HCT116 (cell line): ENCODE measurements at regions not wholly inside any gene's neighbourhood (a gene's known extent, or its start where the extent isn't known, plus 50 kb on each side); places are given as distances from the start of the nearest gene placed in this dataset.

Experiments used
- ATAC-seq: fragments of 200-7000 bp; cut with Tn5 transposase; 2 replicates; pipeline ENCODE4 v1.9.1; 2020; ENCODE audit warnings: mild to moderate bottlenecking, moderate library complexity
- BruUV-seq: library from RNA; stranded (reverse); fragments of 400-500 nt; replicated peaks from 2 replicates; lab custom pipeline; 2021; lab: Mats Ljungman, UMichigan
- CTCF ChIA-PET: fragments of 300-600 bp; sonication (Branson Sonifier 250); formaldehyde crosslinking; loops from one replicate; lab custom pipeline; 2021; ENCODE audit warnings: antibody characterized with exemption; lab: Charles Lee
- POLR2A ChIA-PET: fragments of 300-600, 350-600 bp; sonication (Branson Sonifier 250); formaldehyde crosslinking; loops from one replicate; lab custom pipeline; 2021; ENCODE audit warnings: antibody characterized with exemption; lab: Charles Lee
- RAD21 ChIA-PET, 2 experiments: fragments of 300-600 bp; sonication (Branson Sonifier 250); formaldehyde crosslinking; loops; one replicate each; lab custom pipeline; 2023; ENCODE audit warnings: low total read pairs in 2 of 2; ENCODE audit not compliant: uncharacterized antibody in 2 of 2, unreplicated experiment in 2 of 2, low non-redundant PET in 1 of 2; lab: Charles Lee
- DNase-seq: peaks from one replicate; pipeline ENCODE4 v3.0.0-alpha.2; 2010; ENCODE audit warnings: low read depth, low spot score
- H2AFZ ChIP-seq: fragments of 200-600 bp; shearing (Covaris generic), sonication (generic); 2 replicates; pipeline ENCODE4 v1.6.1; 2017; ENCODE audit warnings: low read depth, mixed run types, mixed read lengths, antibody characterized with exemption, low read length; ENCODE audit not compliant: poor library complexity, severe bottlenecking
- H3K27ac ChIP-seq: 2 replicates; pipeline ENCODE4 v1.5.1; 2012; ENCODE audit warnings: low read depth, low read length
- H3K27me3 ChIP-seq: fragments of 200-600 bp; sonication (generic); 2 replicates; pipeline ENCODE4 v1.6.1; 2016; ENCODE audit warnings: mixed run types, low read length, mixed read lengths; ENCODE audit not compliant: insufficient read depth
- H3K36me3 ChIP-seq, 2 experiments: fragments of 200-500 bp in 1 of 2; fragments of 200-600 bp in 1 of 2; sonication (Bioruptor generic) in 1 of 2; sonication (generic) in 1 of 2; 2 replicates each; pipeline versions ENCODE4 v1.5.1 to v1.6.1; 2014 to 2016; ENCODE audit warnings: low read length in 2 of 2, inconsistent platforms in 1 of 2, mixed read lengths in 1 of 2, mixed run types in 1 of 2; ENCODE audit not compliant: insufficient read depth in 2 of 2, control insufficient read depth in 1 of 2
- H3K4me1 ChIP-seq, 2 experiments: fragments of 200-600 bp in 1 of 2; sonication (generic) in 1 of 2; 2 replicates each; pipeline versions ENCODE4 v1.5.1 to v1.6.1; 2012 to 2017; ENCODE audit warnings: low read length in 2 of 2, inconsistent platforms in 1 of 2, mild to moderate bottlenecking in 1 of 2, mixed read lengths in 1 of 2, mixed run types in 1 of 2, moderate library complexity in 1 of 2; ENCODE audit not compliant: insufficient read depth in 2 of 2, control insufficient read depth in 1 of 2
- H3K4me2 ChIP-seq: fragments of 200-600 bp; sonication (generic); 2 replicates; pipeline ENCODE4 v1.6.1; 2017; ENCODE audit warnings: mixed run types, low read length, mixed read lengths
- H3K4me3 ChIP-seq, 2 experiments: fragments of 200-600 bp in 1 of 2; sonication (generic) in 1 of 2; replicated peaks in 1 of 2; 2 replicates each; pipeline ENCODE4 v1.5.1; 2011 to 2016; ENCODE audit warnings: low read length in 2 of 2, control low read depth in 1 of 2, low read depth in 1 of 2, mild to moderate bottlenecking in 1 of 2, mixed read lengths in 1 of 2, mixed run types in 1 of 2
- H3K79me2 ChIP-seq: fragments of 200-600 bp; sonication (generic); 2 replicates; pipeline ENCODE4 v1.6.1; 2017; ENCODE audit warnings: mild to moderate bottlenecking, mixed run types, low read length, moderate library complexity, mixed read lengths; ENCODE audit not compliant: insufficient read depth
- H3K9ac ChIP-seq: fragments of 200-600 bp; sonication (generic); 2 replicates; pipeline ENCODE4 v1.6.1; 2016; ENCODE audit warnings: low read length, mixed read lengths
- H3K9me2 ChIP-seq: fragments of 200-600 bp; sonication (generic), shearing (Covaris generic); 2 replicates; pipeline ENCODE4 v1.6.1; 2017; ENCODE audit warnings: mixed run types, mild to moderate bottlenecking, moderate library complexity; ENCODE audit not compliant: insufficient read depth
- H3K9me3 ChIP-seq, 2 experiments: fragments of 200-500 bp in 1 of 2; fragments of 200-600 bp in 1 of 2; sonication (Bioruptor generic) in 1 of 2; sonication (generic) in 1 of 2; 2 replicates each; pipeline ENCODE4 v1.6.1; 2014 to 2017; ENCODE audit warnings: low read length in 2 of 2, mixed read lengths in 2 of 2, inconsistent platforms in 1 of 2, low read depth in 1 of 2, mild to moderate bottlenecking in 1 of 2, mixed run types in 1 of 2, moderate library complexity in 1 of 2; ENCODE audit not compliant: control insufficient read depth in 1 of 2, insufficient read depth in 1 of 2
- H4K20me1 ChIP-seq: fragments of 200-600 bp; sonication (generic), shearing (Covaris generic); 2 replicates; pipeline ENCODE4 v1.6.1; 2017; ENCODE audit warnings: mixed run types, mild to moderate bottlenecking, moderate library complexity; ENCODE audit not compliant: insufficient read depth
- ATF3 ChIP-seq: IDR thresholded peaks from 2 replicates; pipeline ENCODE4 v1.6.1; 2012
- CEBPB ChIP-seq: IDR thresholded peaks from 2 replicates; pipeline ENCODE4 v1.6.1; 2012; ENCODE audit warnings: low read depth
- CTCF ChIP-seq, 3 experiments: fragments of 200-600 bp in 1 of 3; sonication (generic) in 1 of 3; IDR thresholded peaks in 2 of 3; conservative IDR thresholded peaks in 1 of 3; 2 replicates each; pipeline ENCODE4 v1.5.1; 2012 to 2017; ENCODE audit warnings: low read depth in 2 of 3, low read length in 2 of 3, antibody characterized with exemption in 1 of 3, borderline replicate concordance in 1 of 3, control low read depth in 1 of 3, mild to moderate bottlenecking in 1 of 3, mixed read lengths in 1 of 3, mixed run types in 1 of 3, moderate library complexity in 1 of 3; ENCODE audit not compliant: insufficient read depth in 1 of 3
- EGR1 ChIP-seq: IDR thresholded peaks from 2 replicates; pipeline ENCODE4 v1.6.1; 2012; ENCODE audit warnings: low read depth
- EZH2 ChIP-seq: fragments of 200-600 bp; sonication (generic); IDR thresholded peaks from 2 replicates; pipeline ENCODE4 v1.6.1; 2017; ENCODE audit warnings: antibody characterized with exemption, mixed run types
- FOSL1 ChIP-seq: IDR thresholded peaks from 2 replicates; pipeline ENCODE4 v1.6.1; 2012; ENCODE audit warnings: low read depth
- JUND ChIP-seq: IDR thresholded peaks from 2 replicates; pipeline ENCODE4 v1.6.1; 2012
- POLR2A ChIP-seq: IDR thresholded peaks from 2 replicates; pipeline ENCODE4 v1.7.0; 2011; ENCODE audit warnings: borderline replicate concordance; ENCODE audit not compliant: insufficient read depth, insufficient read length; ENCODE audit errors: extremely low read depth
- REST ChIP-seq: IDR thresholded peaks from 2 replicates; pipeline ENCODE4 v1.6.1; 2012; ENCODE audit warnings: low read depth
- SIN3A ChIP-seq: IDR thresholded peaks from 2 replicates; pipeline ENCODE4 v1.6.1; 2012; ENCODE audit warnings: low read depth
- SRF ChIP-seq: IDR thresholded peaks from 2 replicates; pipeline ENCODE4 v1.6.1; 2012; ENCODE audit warnings: low read depth
- ZNF274 ChIP-seq: fragments of 200-500 bp; sonication (Bioruptor generic); IDR thresholded peaks from 2 replicates; pipeline ENCODE4 v1.6.1; 2014; ENCODE audit warnings: mild to moderate bottlenecking, low read depth, low read length, inconsistent platforms
- intact Hi-C: fragments of 100-400 bp; cut with micrococcal nuclease; formaldehyde crosslinking; loops from 2 replicates; pipeline ENCODE4 v1.10.0; 2022

GRCh38 chr4:63218856-63219255 is 1190.4 kb downstream of the TECRL start:
- intact Hi-C loops: no loop called here
- no peak for TF ChIP-seq CEBPB
- TF ChIP-seq EGR1: no peak
- no peak for TF ChIP-seq CTCF (IDR thresholded peaks at IDR 0.05 in 2 of 3, conservative IDR thresholded peaks at IDR 0.05 in 1 of 3; ENCODE audit: borderline replicate concordance in 1 of 3, insufficient read depth in 1 of 3, low read depth in 2 of 3, low read length in 2 of 3)
- no peak for TF ChIP-seq EZH2
- TF ChIP-seq SRF: no peak
- TF ChIP-seq ZNF274: no peak
- no peak for TF ChIP-seq POLR2A
- no peak for TF ChIP-seq REST
- no peak for TF ChIP-seq ATF3
- no peak for TF ChIP-seq JUND
- TF ChIP-seq SIN3A: no peak
- no peak for TF ChIP-seq FOSL1

More at GRCh38 chr4:63218856-63219255, 1190.4 kb downstream of the TECRL start:
- ChIA-PET RAD21 (no interaction called here), POLR2A (no interaction called here), CTCF (no interaction called here)
- Histone ChIP-seq H2AFZ (no peak overlapping the region), H3K9ac (no peak overlapping the region), H3K27ac (no peak overlapping the region), H3K9me2 (no peaks in the 10 kb centered on the region), H3K9me3 (peaks cover 12 to 18% of the 10 kb centered on the region in 2 experiments; a peak in 2 of 4 replicates), H3K36me3 (no peaks in the 10 kb centered on the region), H3K79me2 (no peaks in the 10 kb centered on the region), H3K4me2 (no peak overlapping the region), H3K4me3 (no peak overlapping the region), H3K4me1 (no peaks in the 10 kb centered on the region), H3K27me3 (no peaks in the 10 kb centered on the region), H4K20me1 (no peaks in the 10 kb centered on the region)
- BruUV-seq: no TSS peak
- no peak for DNase-seq
- no peak for ATAC-seq
